ENCODE measurements at regions not wholly inside any gene's neighbourhood (a gene's known extent, or its start where the extent isn't known, plus 50 kb on each side); places are given as distances from the start of the nearest gene placed in this dataset.
A peak's percentile ranks its signal among the peaks of the same experiment; 100 is the strongest.

DNA sequence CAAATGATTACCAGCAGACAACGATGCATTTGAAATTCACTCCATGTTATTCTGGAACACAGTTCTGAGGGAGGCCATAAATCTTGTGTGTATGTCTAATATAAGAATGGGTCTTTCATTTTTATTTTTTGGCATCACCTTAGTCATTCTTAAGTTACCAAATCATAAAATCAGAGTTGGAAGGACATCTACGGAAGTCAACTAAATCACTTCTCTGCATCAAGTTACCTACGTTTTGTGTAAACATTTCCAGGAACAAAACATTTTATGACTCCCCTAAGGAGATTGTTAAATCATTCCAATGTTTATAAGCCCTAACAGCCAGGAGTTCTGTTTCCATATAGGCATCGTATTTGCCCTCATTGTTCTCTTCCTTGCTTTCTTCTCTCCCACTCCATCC lies 378.2 kb downstream of the FAM170A start:
- no peak for DNase-seq (ENCODE audit: low read depth)

DNA sequence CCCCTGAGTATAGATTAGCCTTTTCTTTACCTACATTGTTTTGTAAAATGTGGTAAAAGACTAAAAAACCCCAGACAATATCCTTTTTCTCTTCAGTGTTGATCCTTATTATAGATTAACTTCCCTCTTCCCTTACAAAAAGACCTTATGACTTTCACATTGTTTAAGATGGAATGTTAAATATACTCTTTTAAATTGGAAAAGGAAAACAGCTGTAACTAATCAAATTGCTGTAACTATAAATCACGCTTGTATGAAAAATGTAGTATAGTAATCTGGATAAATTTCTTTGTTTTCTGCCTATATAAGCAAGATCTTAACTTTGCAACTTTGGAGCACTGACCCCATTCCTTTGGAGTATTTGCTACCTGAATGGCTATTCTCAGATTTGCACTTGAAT lies 383.1 kb downstream of the FAM170A start:
- no peak for DNase-seq (ENCODE audit: low read depth)

DNA sequence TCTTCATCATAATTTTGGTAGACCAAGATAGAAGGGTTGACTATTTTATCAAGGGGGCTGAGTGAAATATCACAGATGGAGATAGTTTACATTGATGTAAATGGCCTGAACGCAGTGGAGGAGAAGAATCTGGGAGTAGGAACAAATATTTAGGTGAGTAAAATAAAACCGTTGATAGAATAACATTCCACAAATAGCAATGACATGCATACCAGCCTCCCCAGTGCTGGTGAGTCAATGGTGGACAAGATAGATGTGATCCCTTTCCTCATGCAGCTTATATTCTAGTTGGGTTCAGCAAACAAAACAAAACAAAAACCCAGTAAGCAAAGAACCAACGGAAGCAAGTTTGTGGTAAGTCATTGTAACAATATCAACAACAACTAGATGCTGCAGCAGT lies 385.2 kb downstream of the FAM170A start:
- DNase-seq (ENCODE audit: low read depth) = peak; percentile 20

DNA sequence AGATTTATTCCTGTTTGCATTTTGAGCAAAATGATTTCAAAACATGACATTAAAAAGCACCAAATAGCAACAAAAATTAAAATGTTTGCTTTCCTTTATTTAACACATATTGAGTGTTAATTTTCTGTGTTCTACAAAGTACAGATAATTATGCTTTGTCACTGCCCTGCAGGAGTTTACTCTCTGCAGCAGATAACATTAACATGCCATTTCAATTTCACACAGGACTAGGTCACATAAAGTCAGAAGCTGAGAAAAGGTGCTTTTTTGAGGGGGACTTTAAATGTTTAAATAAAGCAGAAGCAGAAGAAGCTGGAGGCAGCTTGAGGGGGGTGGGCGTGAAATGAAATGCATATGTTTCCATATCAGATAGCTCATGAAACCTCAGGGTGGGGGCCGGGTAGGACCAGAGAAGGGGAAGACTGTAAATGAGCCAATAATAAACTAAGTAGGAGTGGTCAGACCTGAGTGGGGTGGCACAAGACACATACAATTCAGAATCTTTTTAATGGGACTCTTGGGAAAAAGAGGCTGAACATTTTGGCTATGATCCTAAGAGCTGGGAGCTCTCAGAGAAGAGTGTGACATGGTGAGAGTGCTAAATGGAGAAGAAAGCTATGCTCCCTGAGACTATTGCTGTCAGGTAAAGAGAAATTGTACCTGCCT lies 387.5 kb downstream of the FAM170A start:
- no peak for DNase-seq (ENCODE audit: low read depth)

DNA sequence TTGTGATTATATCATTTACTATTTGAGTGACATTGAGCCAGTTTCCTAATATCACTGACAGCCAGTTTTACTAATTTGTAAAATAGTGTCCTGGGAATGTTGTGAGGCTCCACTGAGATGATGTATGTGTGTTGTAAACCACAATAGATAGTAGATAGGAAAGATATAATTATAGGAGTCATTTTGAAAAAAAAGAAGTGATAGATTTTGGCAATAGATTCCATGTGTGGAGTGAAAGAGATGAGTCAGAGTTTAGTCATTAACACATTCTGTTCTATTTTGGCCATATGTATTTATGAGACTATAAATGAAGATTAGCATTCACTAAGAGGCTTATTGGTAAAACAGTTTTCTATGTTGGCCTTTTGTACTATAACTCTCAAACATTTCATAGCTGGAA lies 388.2 kb downstream of the FAM170A start:
- DNase-seq (ENCODE audit: low read depth) = peak; percentile 51

DNA sequence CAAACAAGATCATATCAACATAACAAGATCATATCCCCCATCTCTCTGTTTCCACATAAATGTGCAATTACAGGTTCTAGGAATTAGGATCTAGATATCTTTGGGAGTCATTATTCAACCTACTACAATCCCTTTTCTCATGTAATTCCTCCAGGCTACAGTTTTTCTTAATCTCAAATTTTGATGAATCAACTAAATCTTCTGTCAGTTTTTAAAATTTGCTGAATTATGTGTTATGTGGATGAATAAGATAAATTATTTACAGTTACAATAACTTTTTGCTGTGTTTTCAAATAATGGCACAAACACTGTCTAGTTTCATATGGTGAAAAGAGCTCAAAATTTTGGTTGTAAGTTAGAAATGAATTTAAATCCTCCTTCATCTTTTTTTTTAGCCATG lies 405.8 kb downstream of the FAM170A start:
- no peak for DNase-seq (ENCODE audit: low read depth)

DNA sequence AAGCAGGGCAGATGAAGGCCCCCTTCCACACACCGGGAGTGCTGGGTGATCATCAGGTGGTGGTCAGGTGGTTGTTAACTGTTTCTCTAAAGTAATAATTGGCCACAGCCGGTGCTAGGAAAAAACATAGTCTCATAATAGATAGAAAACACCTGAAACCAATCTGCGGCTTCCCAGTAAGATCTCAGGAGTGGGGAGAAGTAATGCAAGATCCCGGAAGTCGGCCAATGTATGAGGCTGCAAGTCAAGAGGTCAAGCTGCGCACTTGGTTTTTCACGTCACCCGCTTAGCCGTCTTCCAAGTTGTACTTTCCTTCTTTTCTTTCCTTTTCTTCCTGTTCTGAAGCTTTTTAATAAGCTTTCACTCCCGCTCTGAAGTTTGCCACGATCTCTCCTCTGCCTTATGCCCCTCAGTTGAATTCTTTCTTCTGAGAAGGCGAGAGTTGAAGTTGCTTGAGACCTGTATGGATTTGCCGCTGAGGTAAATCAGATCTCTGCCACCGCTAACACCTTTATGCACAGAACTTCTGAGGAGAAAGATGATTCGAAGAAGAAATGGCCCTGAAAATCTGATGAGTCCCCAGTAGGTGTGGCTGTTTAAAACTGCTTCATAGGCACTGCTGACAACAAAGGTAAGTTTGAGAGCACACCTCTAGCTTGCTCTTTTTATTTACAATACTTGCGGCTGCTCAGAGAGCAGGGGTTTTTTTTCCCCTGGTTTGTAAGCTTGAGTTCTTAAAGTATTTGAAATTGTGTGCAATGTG lies 406.6 kb downstream of the FAM170A start:
- no peak for DNase-seq (ENCODE audit: low read depth)

DNA sequence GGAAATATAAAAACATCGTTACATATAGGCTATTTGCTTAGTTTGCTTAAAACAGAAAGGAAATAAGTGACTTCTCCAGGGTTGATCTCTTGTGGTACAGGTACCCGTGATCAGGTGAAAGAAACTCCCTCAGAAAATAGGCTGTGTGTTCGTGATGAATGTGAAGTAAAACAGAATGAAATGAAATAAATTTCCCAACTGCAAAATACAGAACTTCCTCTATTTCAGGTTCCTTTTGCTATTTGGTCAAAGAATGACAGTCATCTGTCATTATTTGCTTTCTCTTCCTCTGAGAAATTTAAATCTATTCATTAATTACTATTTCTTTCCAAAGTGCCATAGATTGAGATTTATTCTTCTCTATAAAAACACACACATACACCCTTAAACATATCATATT lies 408.1 kb downstream of the FAM170A start:
- DNase-seq (ENCODE audit: low read depth) = no peak

DNA sequence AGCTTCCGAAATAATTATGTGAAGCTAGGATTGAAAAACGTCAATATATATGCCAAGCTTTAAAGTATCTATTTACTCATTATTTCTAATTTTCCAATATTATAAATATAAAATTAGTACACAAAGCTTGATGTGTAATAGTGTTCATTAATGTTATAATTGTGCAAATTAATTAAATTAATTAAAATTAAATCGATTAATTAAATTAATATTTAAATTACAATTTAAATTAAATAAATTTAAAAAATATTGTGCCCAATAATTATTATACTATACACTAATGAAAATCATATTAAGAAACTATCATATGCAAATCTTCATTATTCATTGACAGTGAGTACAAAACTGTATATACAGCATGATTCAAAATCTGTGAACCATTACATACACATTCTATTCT lies 409.8 kb downstream of the FAM170A start:
- DNase-seq (ENCODE audit: low read depth) = no peak

DNA sequence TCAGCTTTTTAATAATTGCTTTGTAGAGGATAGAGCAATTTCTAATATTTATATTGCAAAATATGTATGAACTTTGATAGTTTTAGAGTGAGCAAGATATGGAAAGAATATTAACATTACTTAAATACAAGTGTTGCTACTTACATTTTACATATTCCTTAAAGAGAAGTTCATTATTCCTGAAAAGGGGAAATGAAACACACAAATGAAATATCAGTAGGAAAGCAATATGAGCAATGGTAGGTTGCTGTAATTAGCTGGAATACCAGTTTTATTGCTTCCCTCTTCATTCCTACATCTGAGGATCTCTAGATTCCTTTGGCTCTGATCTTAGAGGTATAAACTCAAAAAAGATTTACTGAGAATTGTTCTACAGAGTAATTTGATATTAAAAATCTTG lies 414.1 kb downstream of the FAM170A start:
- DNase-seq (ENCODE audit: low read depth) = no peak

DNA sequence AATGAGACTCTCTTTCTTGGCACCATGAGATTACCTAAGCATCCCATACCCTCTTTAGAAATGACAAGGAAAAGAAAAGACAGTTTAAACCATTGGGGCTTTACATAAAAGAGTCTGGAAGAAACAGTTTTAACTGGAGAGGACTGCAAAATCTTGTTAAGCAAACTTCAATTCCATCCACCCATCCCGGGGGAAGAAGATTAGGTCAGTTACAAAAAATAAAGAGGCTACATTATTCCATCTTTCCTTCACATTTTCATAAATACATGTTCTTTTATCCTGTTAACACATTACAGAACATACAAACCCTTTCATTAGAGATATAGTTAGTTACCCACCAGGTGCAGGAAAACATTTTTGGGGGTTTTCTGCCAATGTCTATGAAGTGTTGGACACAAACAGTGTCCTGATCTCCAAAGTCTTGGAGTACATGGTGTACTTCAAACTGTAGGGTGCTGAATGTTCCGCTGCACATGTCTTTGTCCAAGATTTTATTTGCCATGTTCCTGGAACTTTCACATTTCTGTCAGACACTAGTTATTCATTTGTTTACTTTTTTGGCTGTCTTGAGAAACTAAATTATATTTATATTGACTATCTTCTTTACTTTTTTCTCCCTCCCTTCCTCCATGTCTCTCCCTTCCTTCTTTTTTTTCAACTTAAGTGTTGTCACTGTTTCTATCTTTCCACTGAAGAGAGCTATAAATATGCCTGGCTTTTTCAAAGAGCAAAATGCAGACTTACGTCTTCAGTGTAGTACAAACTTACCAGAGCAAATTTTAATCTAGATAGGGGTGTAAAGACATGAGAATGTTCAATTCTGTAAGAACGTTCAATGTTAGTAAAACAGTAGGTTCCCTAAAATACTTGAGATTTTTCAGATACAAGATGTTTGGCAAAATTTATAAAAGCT lies 410.9 kb upstream of the PRR16 start:
- no peak for DNase-seq (ENCODE audit: low read depth)

DNA sequence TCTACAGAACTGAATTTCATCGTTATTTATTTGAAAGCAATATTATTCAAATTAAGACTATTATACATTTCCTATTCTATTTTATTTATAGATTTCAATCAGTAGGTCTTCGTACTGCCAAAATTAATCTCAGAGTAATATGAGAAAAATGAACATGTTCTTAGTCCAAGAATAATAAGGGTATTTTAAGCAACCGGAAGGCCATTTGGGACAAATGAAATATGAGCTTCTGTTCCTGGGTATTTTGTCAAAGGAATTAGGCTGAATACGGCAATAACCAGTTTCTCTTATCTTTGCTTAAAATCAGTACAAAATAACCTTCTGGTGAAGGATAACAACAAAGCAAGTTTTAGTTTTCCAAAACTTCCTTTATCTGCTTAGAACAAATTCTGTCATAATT lies 410.3 kb upstream of the PRR16 start:
- no peak for DNase-seq (ENCODE audit: low read depth)

DNA sequence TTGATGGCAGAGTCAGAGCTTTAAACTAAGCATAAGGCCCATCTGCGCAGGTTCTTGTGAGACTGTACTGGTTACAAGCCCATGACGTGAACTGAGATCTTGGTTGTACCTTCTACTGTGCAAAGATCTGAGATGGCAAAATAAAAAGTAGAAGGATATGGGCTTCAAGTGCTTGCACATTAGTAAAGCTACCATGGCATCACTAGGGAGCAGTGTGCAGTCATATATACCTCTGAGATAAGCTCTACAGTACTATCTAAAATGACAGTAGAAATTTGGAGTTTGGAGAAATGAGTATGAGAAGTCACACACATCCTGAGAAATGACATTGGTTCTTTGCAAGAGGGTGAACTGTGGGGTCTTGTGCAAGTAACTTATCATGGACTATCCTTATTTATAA lies 408.2 kb upstream of the PRR16 start:
- peak; percentile 56 for DNase-seq (ENCODE audit: low read depth)

DNA sequence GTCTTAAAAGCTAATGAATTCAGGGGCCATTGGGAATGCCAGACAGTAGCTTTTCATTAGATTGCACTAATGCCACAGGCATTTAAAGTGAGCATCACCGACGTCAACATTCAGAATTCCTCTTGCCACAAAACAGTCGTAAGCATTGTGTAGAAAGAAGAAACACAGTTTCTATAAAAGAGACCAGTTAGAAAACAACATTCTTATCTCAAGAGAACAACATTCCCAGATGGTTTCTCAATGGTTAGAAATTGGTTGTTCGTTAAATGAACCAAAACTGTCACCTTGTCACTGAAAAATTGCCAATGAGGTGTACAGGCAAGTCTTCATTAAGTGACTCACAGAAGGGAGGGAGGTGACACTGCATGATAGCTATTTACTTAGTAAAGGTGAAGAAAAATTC lies 401.6 kb upstream of the PRR16 start:
- DNase-seq (ENCODE audit: low read depth) = peak; percentile 18

DNA sequence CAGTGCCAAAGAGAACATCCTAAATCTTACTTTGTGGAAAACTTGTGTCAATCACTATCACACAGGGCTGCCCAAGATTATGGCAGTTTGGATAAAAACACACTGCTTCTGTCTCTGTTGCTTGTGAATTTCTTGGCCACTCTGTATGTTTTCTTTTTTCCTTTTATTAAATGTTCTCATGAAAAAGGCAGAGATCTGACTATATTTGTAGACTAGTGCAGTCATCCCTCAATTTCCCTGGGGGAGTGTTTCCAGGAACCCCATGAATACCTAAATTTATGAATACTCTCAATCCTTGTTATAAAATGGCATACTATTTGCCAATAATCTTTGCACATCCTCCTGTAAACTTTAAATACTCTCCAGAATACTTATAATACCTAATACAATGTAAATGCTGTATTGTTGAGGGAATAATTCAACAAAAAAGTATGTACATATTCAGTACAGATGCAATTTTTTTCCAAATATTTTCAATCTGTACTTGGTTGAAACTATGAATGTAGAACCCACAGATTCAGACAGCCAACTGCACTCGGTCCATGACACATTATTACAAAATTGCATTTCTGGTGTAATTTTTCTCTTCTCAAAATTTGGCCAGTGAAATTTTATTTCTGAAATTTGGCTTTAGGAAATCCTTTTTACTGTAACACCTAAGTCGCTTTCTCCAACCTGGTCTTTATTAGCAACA lies 391.9 kb upstream of the PRR16 start:
- no peak for DNase-seq (ENCODE audit: low read depth)

DNA sequence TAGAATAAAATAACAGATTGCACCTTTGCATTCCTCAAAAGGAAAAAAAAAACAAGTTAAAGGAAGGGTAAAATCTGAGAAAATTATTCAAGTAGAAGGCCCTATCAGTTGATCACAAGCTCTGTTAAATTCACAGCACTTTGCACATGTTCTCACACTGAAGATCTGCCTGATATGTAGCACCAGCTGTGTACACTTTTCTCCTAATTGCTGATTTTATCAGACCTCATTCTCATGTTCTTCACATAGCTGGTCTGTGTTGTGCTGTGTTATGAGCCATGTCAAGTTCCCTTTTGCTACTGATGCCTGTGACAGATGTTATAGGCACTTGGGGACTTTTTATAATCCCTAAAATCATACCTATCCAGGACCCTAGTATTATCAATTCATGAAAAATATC lies 390.4 kb upstream of the PRR16 start:
- DNase-seq (ENCODE audit: low read depth) = no peak

DNA sequence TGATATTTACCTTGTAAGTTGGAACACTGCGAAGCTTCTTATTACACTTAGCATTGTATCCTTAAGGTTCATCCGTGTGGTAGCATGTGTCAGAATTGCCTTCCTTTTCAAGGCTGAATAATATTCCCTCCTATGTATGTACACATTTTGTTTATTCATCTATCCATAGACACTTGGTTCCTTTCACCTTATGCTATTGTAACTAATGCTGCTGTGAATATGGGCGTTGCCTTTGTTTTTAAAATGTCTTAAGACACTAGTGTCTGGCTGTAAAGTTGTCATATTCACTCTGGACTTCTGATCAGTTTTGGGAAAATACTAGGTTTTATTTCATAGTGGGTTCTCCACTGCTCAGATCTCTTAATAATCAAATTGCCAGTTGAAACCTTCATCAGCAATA lies 383.3 kb upstream of the PRR16 start:
- no peak for DNase-seq (ENCODE audit: low read depth)

DNA sequence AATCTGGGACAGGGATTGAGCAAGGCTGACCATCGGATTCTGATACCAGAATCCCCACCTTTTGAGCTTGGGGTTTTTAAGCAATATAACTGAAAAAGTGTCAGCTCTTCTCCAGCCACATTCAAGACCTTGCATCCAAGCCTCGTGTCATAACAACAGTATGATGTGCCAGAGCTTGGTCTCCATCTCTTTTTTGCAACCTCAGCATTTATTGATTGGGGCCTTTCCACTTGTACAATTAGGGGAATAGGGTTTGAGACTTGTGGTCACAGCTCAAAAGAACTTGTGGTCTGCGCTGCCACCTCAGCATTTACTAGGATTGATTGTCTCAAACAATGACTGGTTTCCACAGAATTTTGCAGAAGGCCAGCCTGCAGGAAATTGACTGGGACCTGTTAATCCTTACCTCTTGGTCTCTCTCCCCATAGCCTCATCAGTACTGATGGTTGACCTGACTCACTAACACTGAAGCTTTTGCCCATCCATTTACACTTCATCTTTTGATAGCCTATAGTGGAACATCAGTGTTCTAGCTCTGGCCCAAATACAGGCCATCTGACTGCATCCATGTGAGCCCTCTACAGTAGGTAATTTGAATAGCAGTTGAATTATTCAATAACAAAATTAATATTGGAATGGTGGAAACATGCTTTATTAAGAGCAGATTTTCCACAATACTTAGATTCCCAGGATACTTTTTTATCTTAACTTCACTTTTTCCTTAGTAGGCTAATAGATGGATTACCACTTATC lies 381.6 kb upstream of the PRR16 start:
- peak; percentile 36 for DNase-seq (ENCODE audit: low read depth)

DNA sequence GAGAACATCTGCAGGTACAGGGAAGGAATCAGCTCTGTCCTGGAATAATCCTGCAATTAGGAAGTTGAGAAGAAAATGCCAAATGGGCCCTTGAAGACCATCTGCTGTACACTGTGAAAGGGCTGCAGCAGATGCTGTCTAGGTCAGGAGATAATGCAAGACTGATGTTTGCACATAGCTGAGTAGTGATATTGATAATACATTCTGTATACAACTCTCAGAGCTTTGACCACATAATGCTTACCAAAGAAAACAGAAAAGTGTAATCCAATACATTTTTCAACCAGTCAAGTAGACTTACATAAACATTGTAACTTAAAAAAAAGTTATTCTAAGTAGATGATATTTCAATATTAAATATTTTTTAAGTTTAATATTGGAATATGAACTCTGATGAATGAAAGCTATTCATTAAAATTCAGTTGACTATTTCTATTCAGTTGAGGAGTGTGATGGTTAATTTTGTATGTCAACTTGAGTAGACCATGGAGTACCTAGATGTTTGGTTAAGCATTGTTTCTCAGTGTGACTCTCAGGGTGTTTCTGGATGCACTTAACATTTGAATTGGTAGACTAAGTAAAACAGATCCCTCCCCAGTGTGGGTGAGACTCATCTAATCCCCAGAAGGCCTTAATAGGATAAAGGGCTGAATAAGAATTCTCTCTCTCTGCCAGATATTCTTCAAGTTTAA lies 380.1 kb upstream of the PRR16 start:
- DNase-seq (ENCODE audit: low read depth) = no peak

DNA sequence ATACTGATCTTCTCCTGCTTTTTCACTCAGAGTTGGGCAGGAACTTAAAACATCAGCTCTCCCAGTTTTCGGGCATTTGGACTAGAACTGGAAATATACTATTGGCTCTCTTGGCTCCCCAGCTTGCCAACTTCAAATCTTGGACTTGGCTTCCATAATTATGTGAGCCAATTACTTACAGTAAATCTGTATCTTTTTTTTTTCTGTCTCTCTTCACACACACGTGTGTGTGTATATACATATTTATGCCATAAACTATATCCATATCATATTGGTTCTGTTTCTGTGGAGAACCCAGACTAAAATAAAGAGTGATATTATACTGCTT lies 379.6 kb upstream of the PRR16 start:
- DNase-seq (ENCODE audit: low read depth) = no peak

DNA sequence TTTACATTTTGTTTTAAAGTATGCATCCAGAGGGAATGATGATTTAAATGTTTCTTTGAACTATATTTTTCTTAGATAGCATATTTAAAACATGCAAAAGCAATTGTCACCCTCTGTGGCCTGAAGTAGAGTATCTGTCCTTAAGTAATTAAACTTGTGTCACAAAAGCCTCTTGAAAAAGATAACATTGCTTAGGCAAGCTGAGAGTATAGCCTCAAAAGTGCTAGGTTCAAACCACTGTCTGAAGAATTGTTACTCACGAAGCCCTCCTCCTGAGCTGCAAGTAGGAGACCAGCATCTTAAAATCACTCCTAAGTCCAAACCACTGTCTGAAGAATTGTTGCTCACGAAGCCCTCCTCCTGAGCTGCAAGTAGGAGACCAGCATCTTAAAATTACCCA lies 378.0 kb upstream of the PRR16 start:
- DNase-seq (ENCODE audit: low read depth) = no peak

Measured in ELR (cell line).